ENCODE measurements at regions not wholly inside any gene's neighbourhood (a gene's known extent, or its start where the extent isn't known, plus 50 kb on each side); places are given as distances from the start of the nearest gene placed in this dataset.
"Not testable (repeated sequence)": the region's sequence is repeated elsewhere in the genome, so short reads cannot be mapped to it uniquely, and the experiment has no call there.

- H3K9ac ChIP-seq (ENCODE audit: low read length), result no peak overlapping the region
- H3K9me3 ChIP-seq (ENCODE audit: control insufficient read depth, low read length), result no peaks in the 10 kb centered on the region
- no peaks in the 10 kb centered on the region for H3K4me1 ChIP-seq (ENCODE audit: control insufficient read depth, insufficient read depth, low read length)
- H3K27me3 ChIP-seq (replicated peaks; ENCODE audit: control insufficient read depth, insufficient read depth, low read length), result no peaks in the 10 kb centered on the region
- H3K36me3 ChIP-seq (ENCODE audit: control insufficient read depth, insufficient read depth, low read length, severe bottlenecking), result no peaks in the 10 kb centered on the region
- no peak for DNase-seq (ENCODE audit: low read depth)
- no peak overlapping the region for H3K4me3 ChIP-seq (ENCODE audit: low read length)
Observed at GRCh38 chr3:4071481-4072184, 231.5 kb upstream of the SETMAR start.

GRCh38 chr3:4077278-4077677 is 225.9 kb upstream of the SETMAR start:
- H3K27me3 ChIP-seq (replicated peaks; ENCODE audit: control insufficient read depth, insufficient read depth, low read length); H3K9me3 ChIP-seq (ENCODE audit: control insufficient read depth, low read length); H3K4me3 ChIP-seq (ENCODE audit: low read length); H3K36me3 ChIP-seq (ENCODE audit: control insufficient read depth, insufficient read depth, low read length, severe bottlenecking); H3K4me1 ChIP-seq (ENCODE audit: control insufficient read depth, insufficient read depth, low read length); DNase-seq (ENCODE audit: low read depth); H3K9ac ChIP-seq (ENCODE audit: low read length): not testable (repeated sequence)

DNA sequence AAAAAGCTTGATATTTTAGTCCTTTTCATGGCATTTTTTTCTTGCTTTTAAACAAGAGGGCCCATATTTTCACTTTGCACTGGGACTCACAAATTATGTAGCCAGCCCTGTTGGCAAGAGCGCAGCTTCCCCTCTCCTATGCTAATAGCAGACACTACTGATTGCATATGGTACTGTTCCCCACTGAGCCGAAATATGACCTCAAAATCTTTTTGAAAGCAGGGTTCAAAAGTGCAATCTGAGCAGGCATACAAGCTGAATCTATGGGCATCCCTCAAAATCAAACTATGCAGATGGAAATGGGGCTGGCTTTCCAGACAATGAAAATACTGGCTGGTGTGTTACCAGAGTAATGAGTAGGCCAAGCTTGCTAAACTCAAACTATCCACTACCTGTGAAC is 225.2 kb upstream of the SETMAR start:
- Histone ChIP-seq H3K4me1 (ENCODE audit: control insufficient read depth, insufficient read depth, low read length) (no peaks in the 10 kb centered on the region), H3K36me3 (ENCODE audit: control insufficient read depth, insufficient read depth, low read length, severe bottlenecking) (no peaks in the 10 kb centered on the region), H3K27me3 (replicated peaks; ENCODE audit: control insufficient read depth, insufficient read depth, low read length) (no peaks in the 10 kb centered on the region), H3K4me3 (ENCODE audit: low read length) (no peak overlapping the region), H3K9ac (ENCODE audit: low read length) (no peak overlapping the region), H3K9me3 (ENCODE audit: control insufficient read depth, low read length) (no peaks in the 10 kb centered on the region)
- no peak for DNase-seq (ENCODE audit: low read depth)

GRCh38 chr3:4078903-4079302 is 224.3 kb upstream of the SETMAR start:
- Histone ChIP-seq H3K4me3 (ENCODE audit: low read length) (no peak overlapping the region), H3K36me3 (ENCODE audit: control insufficient read depth, insufficient read depth, low read length, severe bottlenecking) (no peaks in the 10 kb centered on the region), H3K9me3 (ENCODE audit: control insufficient read depth, low read length) (no peaks in the 10 kb centered on the region), H3K9ac (ENCODE audit: low read length) (no peak overlapping the region), H3K4me1 (ENCODE audit: control insufficient read depth, insufficient read depth, low read length) (no peaks in the 10 kb centered on the region), H3K27me3 (replicated peaks; ENCODE audit: control insufficient read depth, insufficient read depth, low read length) (no peaks in the 10 kb centered on the region)
- no peak for DNase-seq (ENCODE audit: low read depth)

- H3K27me3 ChIP-seq (replicated peaks; ENCODE audit: control insufficient read depth, insufficient read depth, low read length), result no peaks in the 10 kb centered on the region
- DNase-seq (ENCODE audit: low read depth), result no peak
- no peaks in the 10 kb centered on the region for H3K36me3 ChIP-seq (ENCODE audit: control insufficient read depth, insufficient read depth, low read length, severe bottlenecking)
- no peak overlapping the region for H3K4me3 ChIP-seq (ENCODE audit: low read length)
- no peaks in the 10 kb centered on the region for H3K9me3 ChIP-seq (ENCODE audit: control insufficient read depth, low read length)
- no peak overlapping the region for H3K9ac ChIP-seq (ENCODE audit: low read length)
- no peaks in the 10 kb centered on the region for H3K4me1 ChIP-seq (ENCODE audit: control insufficient read depth, insufficient read depth, low read length)
Observed at GRCh38 chr3:4079339-4080195, 223.6 kb upstream of the SETMAR start.

GRCh38 chr3:4083225-4084015 is 219.7 kb upstream of the SETMAR start:
- Histone ChIP-seq H3K4me3 (ENCODE audit: low read length) (no peak overlapping the region), H3K9me3 (ENCODE audit: control insufficient read depth, low read length) (no peaks in the 10 kb centered on the region), H3K4me1 (ENCODE audit: control insufficient read depth, insufficient read depth, low read length) (no peaks in the 10 kb centered on the region), H3K9ac (ENCODE audit: low read length) (no peak overlapping the region), H3K36me3 (ENCODE audit: control insufficient read depth, insufficient read depth, low read length, severe bottlenecking) (no peaks in the 10 kb centered on the region), H3K27me3 (replicated peaks; ENCODE audit: control insufficient read depth, insufficient read depth, low read length) (no peaks in the 10 kb centered on the region)
- DNase-seq (ENCODE audit: low read depth), result no peak

DNA sequence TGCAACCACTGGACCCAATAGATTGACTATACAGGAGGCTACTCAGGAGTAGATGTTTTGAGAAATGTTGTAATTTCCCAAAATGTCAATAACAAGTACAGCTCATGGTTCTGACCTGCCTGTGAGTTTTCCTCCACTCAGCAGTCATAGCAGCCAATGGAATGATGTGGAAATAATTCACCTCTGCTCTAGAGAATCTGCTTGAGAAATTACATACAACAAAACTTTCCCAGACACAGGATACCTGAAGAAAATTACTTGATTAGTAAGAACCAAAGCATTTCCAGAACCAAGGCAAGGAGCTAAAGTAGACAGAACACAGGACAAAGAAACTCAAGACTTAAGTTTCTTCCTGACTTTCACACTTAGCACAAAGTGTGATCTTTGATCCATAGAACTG is 218.9 kb upstream of the SETMAR start:
- H3K27me3 ChIP-seq (replicated peaks; ENCODE audit: control insufficient read depth, insufficient read depth, low read length), result no peaks in the 10 kb centered on the region
- no peaks in the 10 kb centered on the region for H3K36me3 ChIP-seq (ENCODE audit: control insufficient read depth, insufficient read depth, low read length, severe bottlenecking)
- H3K4me3 ChIP-seq (ENCODE audit: low read length), result no peak overlapping the region
- no peak for DNase-seq (ENCODE audit: low read depth)
- H3K9me3 ChIP-seq (ENCODE audit: control insufficient read depth, low read length), result no peaks in the 10 kb centered on the region
- no peak overlapping the region for H3K9ac ChIP-seq (ENCODE audit: low read length)
- H3K4me1 ChIP-seq (ENCODE audit: control insufficient read depth, insufficient read depth, low read length), result no peaks in the 10 kb centered on the region

DNA sequence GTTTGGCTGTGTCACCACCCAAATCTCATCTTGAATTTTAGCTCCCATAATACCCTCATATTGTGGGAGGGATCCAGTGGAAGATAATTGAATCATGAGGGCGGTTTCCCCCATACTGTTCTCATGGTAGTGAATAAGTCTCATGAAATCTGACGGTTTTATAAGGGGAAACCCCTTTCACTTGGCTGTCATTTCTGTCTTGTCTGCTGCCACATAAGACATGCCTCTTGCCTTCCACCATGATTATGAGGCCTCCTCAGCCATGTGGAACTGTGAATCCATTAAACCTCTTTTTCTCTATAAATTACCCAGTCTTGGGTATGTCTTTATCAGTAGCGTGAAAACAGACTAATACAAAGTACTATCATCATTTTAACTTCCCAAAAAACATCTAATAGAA is 216.5 kb upstream of the SETMAR start:
- not testable (repeated sequence) for H3K27me3 ChIP-seq (replicated peaks; ENCODE audit: control insufficient read depth, insufficient read depth, low read length); H3K4me1 ChIP-seq (ENCODE audit: control insufficient read depth, insufficient read depth, low read length); H3K4me3 ChIP-seq (ENCODE audit: low read length); H3K9ac ChIP-seq (ENCODE audit: low read length); DNase-seq (ENCODE audit: low read depth); H3K9me3 ChIP-seq (ENCODE audit: control insufficient read depth, low read length); H3K36me3 ChIP-seq (ENCODE audit: control insufficient read depth, insufficient read depth, low read length, severe bottlenecking)

DNA sequence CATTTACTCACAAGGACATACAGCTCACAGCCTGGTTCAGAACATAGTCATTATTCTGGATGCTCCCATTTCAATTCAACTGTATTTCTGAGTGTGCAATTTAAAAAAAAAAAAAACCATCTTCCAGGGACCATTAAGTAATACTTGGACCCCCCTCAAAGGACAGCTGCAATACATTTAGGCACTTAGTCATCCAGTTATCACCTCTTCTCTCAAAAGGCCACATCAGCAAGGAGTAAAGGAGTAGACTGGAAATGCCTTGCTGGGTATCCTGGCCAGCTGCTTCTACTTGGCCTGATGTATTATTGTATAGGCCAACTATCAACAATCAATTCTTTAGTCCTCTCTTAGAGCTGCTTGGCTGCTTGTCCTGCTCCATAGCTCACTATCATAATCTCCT is 211.4 kb upstream of the SETMAR start:
- Histone ChIP-seq H3K9ac (ENCODE audit: low read length) (no peak overlapping the region), H3K9me3 (ENCODE audit: control insufficient read depth, low read length) (no peaks in the 10 kb centered on the region), H3K36me3 (ENCODE audit: control insufficient read depth, insufficient read depth, low read length, severe bottlenecking) (no peaks in the 10 kb centered on the region), H3K4me1 (ENCODE audit: control insufficient read depth, insufficient read depth, low read length) (peaks cover 5% of the 10 kb centered on the region), H3K4me3 (ENCODE audit: low read length) (no peak overlapping the region), H3K27me3 (replicated peaks; ENCODE audit: control insufficient read depth, insufficient read depth, low read length) (no peaks in the 10 kb centered on the region)
- no peak for DNase-seq (ENCODE audit: low read depth)

- Histone ChIP-seq H3K9ac (ENCODE audit: low read length) (no peak overlapping the region), H3K27me3 (replicated peaks; ENCODE audit: control insufficient read depth, insufficient read depth, low read length) (no peaks in the 10 kb centered on the region), H3K4me3 (ENCODE audit: low read length) (no peak overlapping the region), H3K4me1 (ENCODE audit: control insufficient read depth, insufficient read depth, low read length) (no peaks in the 10 kb centered on the region), H3K9me3 (ENCODE audit: control insufficient read depth, low read length) (peaks cover 11% of the 10 kb centered on the region), H3K36me3 (ENCODE audit: control insufficient read depth, insufficient read depth, low read length, severe bottlenecking) (no peaks in the 10 kb centered on the region)
- no peak for DNase-seq (ENCODE audit: low read depth)
Observed at GRCh38 chr3:4097801-4098200, 205.4 kb upstream of the SETMAR start.

DNA sequence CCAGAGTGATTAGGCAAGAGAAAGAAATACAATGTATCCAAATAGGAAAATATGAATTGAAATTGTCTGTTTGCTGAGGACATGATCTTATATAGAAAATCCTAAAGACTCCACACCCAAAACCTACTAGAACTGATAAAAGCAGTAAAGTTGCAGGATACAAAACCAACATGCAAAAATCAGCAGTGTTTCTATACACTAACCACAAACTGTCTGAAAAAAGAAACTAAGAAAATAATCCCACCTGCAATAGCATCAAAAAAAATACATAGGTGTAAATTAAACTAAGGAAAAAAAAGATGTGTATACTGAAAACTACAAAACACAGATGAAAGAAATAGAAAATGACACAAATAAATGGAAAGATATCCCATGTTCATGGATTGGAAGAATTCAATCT is 203.6 kb upstream of the SETMAR start:
- Histone ChIP-seq H3K36me3 (ENCODE audit: control insufficient read depth, insufficient read depth, low read length, severe bottlenecking) (no peaks in the 10 kb centered on the region), H3K4me1 (ENCODE audit: control insufficient read depth, insufficient read depth, low read length) (no peaks in the 10 kb centered on the region), H3K4me3 (ENCODE audit: low read length) (no peak overlapping the region), H3K9me3 (ENCODE audit: control insufficient read depth, low read length) (peaks cover 16% of the 10 kb centered on the region), H3K27me3 (replicated peaks; ENCODE audit: control insufficient read depth, insufficient read depth, low read length) (no peaks in the 10 kb centered on the region), H3K9ac (ENCODE audit: low read length) (no peak overlapping the region)
- DNase-seq (ENCODE audit: low read depth), result no peak

Data from adipocyte (in vitro differentiated cells).